Nephron progenitor cell (in vitro differentiated cells): ENCODE measurements at regions not wholly inside any gene's neighbourhood (a gene's known extent, or its start where the extent isn't known, plus 50 kb on each side); places are given as distances from the start of the nearest gene placed in this dataset.

Experiments
- DNase-seq: peaks from one replicate; pipeline ENCODE4 v3.0.0; 2021
- H3K27ac Mint-ChIP-seq: 2 replicates; pipeline ENCODE4 v1.8.0; 2021; ENCODE audit warnings: mild to moderate bottlenecking, moderate library complexity, mixed read lengths
- H3K27me3 Mint-ChIP-seq: 2 replicates; pipeline ENCODE4 v1.8.0; 2021; ENCODE audit warnings: mild to moderate bottlenecking, low read depth, mixed read lengths; ENCODE audit not compliant: poor library complexity
- H3K36me3 Mint-ChIP-seq: 2 replicates; pipeline ENCODE4 v1.8.0; 2021; ENCODE audit warnings: low read depth, mixed read lengths
- H3K4me1 Mint-ChIP-seq: 2 replicates; pipeline ENCODE4 v1.8.0; 2021; ENCODE audit warnings: mixed read lengths
- H3K4me3 Mint-ChIP-seq: 2 replicates; pipeline ENCODE4 v1.8.0; 2021; ENCODE audit warnings: mild to moderate bottlenecking, moderate library complexity, mixed read lengths
- H3K9me3 Mint-ChIP-seq: 2 replicates; pipeline ENCODE4 v1.8.0; 2021; ENCODE audit warnings: mild to moderate bottlenecking, moderate library complexity, mixed read lengths
- CTCF ChIP-seq: fragments of 200-600 bp; sonication (generic); IDR thresholded peaks from 2 replicates; pipeline ENCODE4 v1.5.0; 2021; ENCODE audit warnings: antibody characterized with exemption

GRCh38 chr18:30705943-30706342 lies 336.6 kb downstream of the DSC3 start:
- Mint-ChIP-seq H3K4me1 (peaks cover 11% of the 10 kb centered on the region), H3K4me3 (no peak overlapping the region), H3K27ac (no peak overlapping the region), H3K9me3 (no peaks in the 10 kb centered on the region), H3K27me3 (no peaks in the 10 kb centered on the region), H3K36me3 (no peaks in the 10 kb centered on the region)
- no peak for DNase-seq
- no peak for TF ChIP-seq CTCF

- no peak overlapping the region for H3K4me3 Mint-ChIP-seq
- no peak overlapping the region for H3K27ac Mint-ChIP-seq
- no peaks in the 10 kb centered on the region for H3K27me3 Mint-ChIP-seq
- TF ChIP-seq CTCF: no peak
- peaks cover 19% of the 10 kb centered on the region for H3K4me1 Mint-ChIP-seq
- no peaks in the 10 kb centered on the region for H3K36me3 Mint-ChIP-seq
- DNase-seq: no peak
- H3K9me3 Mint-ChIP-seq: no peaks in the 10 kb centered on the region
These were observed 344.0 kb downstream of the DSC3 start for GRCh38 chr18:30698571-30698970.

- Mint-ChIP-seq H3K27ac (no peak overlapping the region), H3K4me1 (peaks cover 13% of the 10 kb centered on the region), H3K9me3 (no peaks in the 10 kb centered on the region), H3K27me3 (no peaks in the 10 kb centered on the region), H3K4me3 (no peak overlapping the region), H3K36me3 (no peaks in the 10 kb centered on the region)
- TF ChIP-seq CTCF: no peak
- DNase-seq: no peak
These were observed 346.3 kb downstream of the DSC3 start for GRCh38 chr18:30696201-30696600.

DNA sequence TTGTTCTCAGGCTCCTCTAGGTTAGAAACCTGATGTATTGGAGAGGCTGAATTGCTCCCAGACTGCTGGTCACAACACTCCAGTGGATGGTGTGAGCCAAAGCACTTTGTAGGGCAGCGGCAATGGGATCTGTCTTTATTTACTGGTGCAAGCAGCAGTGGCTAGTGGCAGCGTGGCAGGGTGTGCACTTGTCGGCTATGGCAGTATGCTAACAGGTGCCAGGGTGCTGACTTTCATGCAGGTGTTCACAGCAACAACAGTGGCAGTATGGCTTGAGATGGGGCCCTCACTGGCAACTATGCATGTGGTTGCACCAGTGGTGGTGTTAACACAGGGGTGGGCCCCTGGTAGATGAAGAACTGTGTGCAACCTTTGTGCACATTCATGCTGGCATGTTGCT lies 347.8 kb downstream of the DSC3 start:
- no peak for DNase-seq
- Mint-ChIP-seq H3K4me3 (no peak overlapping the region), H3K4me1 (peaks cover 7% of the 10 kb centered on the region), H3K27me3 (no peaks in the 10 kb centered on the region), H3K36me3 (no peaks in the 10 kb centered on the region), H3K27ac (no peak overlapping the region), H3K9me3 (no peaks in the 10 kb centered on the region)
- TF ChIP-seq CTCF: no peak

DNA sequence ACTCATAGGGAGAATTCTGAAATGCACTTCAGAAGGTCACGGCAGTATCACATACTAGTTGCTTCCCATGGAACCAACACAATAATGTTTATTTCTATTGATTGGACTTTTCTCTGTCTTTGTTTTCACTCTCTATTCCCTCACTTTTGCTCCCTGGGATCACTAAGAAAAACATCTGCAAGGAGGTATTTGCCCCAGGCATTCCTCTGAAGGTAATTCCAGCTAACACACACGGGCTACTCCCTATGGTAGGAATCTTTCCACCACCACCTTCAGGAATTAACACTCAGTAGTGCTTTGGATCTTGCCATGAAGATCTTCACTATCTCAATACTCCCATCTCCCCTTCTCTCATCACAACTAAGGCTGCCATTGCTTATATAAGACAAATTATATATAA lies 353.3 kb downstream of the DSC3 start:
- Mint-ChIP-seq H3K27ac (no peak overlapping the region), H3K4me3 (no peak overlapping the region), H3K27me3 (peaks cover 6% of the 10 kb centered on the region), H3K4me1 (peaks cover 9% of the 10 kb centered on the region), H3K9me3 (no peaks in the 10 kb centered on the region), H3K36me3 (no peaks in the 10 kb centered on the region)
- no peak for TF ChIP-seq CTCF
- DNase-seq: no peak

- DNase-seq: no peak
- peaks cover 6% of the 10 kb centered on the region for H3K27me3 Mint-ChIP-seq
- H3K27ac Mint-ChIP-seq: no peak overlapping the region
- H3K9me3 Mint-ChIP-seq: no peaks in the 10 kb centered on the region
- H3K36me3 Mint-ChIP-seq: no peaks in the 10 kb centered on the region
- H3K4me3 Mint-ChIP-seq: no peak overlapping the region
- H3K4me1 Mint-ChIP-seq: peaks cover 15% of the 10 kb centered on the region
- TF ChIP-seq CTCF: no peak
These were observed 355.0 kb downstream of the DSC3 start for GRCh38 chr18:30687501-30687900.
